ENCODE measurements at regions not wholly inside any gene's neighbourhood (a gene's known extent, or its start where the extent isn't known, plus 50 kb on each side); places are given as distances from the start of the nearest gene placed in this dataset.

DNA sequence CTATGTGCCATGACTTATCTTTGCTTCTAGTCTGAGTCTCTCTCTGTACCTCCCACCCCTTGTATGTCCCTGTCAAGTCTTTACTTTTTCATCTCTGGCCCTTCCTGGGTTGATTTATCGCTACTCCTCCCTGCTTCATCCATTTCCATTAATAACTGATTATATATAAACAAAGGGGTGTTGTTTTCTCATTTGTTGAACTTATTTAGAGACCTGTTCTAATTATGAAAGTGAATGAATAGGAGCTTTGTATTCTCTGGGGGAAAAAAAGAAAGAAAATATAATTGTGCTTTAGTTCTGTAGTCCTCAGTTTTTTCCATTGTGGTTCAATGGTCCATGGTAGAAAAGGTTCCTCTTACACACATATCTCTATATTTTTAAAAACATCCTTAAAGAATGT is 328.9 kb upstream of the PPP2R3A start:
- TF ChIP-seq, protein P1, sequence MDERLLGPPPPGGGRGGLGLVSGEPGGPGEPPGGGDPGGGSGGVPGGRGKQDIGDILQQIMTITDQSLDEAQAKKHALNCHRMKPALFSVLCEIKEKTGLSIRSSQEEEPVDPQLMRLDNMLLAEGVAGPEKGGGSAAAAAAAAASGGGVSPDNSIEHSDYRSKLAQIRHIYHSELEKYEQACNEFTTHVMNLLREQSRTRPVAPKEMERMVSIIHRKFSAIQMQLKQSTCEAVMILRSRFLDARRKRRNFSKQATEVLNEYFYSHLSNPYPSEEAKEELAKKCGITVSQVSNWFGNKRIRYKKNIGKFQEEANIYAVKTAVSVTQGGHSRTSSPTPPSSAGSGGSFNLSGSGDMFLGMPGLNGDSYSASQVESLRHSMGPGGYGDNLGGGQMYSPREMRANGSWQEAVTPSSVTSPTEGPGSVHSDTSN (CRISPR knock-in tag; IDR thresholded peaks at IDR 0.05; ENCODE audit: low read depth): no peak
- TF ChIP-seq, protein P1 (tag; conservative IDR thresholded peaks at IDR 0.05; ENCODE audit: low read depth): peak; percentile 36; the same call in 1 of the 2 replicates
- no peak for TF ChIP-seq EZH2 (IDR thresholded peaks at IDR 0.05; ENCODE audit: borderline replicate concordance, low read depth, low read length)
- Histone ChIP-seq H3K9ac (ENCODE audit: insufficient read depth in 1 of 2, low read depth in 2 of 2, low read length in 2 of 2) (no peak overlapping the region), H4K20me1 (replicated peaks; ENCODE audit: control insufficient read depth, insufficient read depth, low read length) (no peaks in the 10 kb centered on the region), H3K4me3 (no peak overlapping the region), H3K4me1 (replicated peaks in 1 of 2; ENCODE audit: control insufficient read depth in 2 of 2, insufficient read depth in 2 of 2, low read length in 2 of 2) (no peaks in the 10 kb centered on the region), H3K27ac (ENCODE audit: extremely low read depth, low read depth, low read length) (no peak overlapping the region), H3K27me3 (ENCODE audit: control insufficient read depth in 2 of 2, insufficient read depth in 2 of 2, low read length in 2 of 2) (no peaks in the 10 kb centered on the region), H2AFZ (ENCODE audit: low read depth, low read length) (no peak overlapping the region), H3K9me3 (replicated peaks; ENCODE audit: control insufficient read depth, insufficient read depth, low read depth, low read length) (no peaks in the 10 kb centered on the region), H3K4me2 (ENCODE audit: insufficient read depth, low read length) (no peak overlapping the region), H3K36me3 (ENCODE audit: control insufficient read depth, insufficient read depth, low read length) (no peaks in the 10 kb centered on the region), H3K79me2 (ENCODE audit: control insufficient read depth, insufficient read depth, low read length) (no peaks in the 10 kb centered on the region), H3K9me1 (ENCODE audit: control insufficient read depth, insufficient read depth, low read length) (no peaks in the 10 kb centered on the region)
- BruUV-seq (replicated peaks): no TSS peak
- ChIA-PET CTCF (ENCODE audit: low intra/inter-chr PET ratio) (no interaction called here), POLR2A (no interaction called here)
- ATAC-seq (no peak), FAIRE-seq (no peak), DNase-seq (ENCODE audit: extremely low read depth in 1 of 4, low spot score in 3 of 4) (no peak)
- in situ Hi-C loops (cut with MboI) (no loop called here), intact Hi-C loops (cut with micrococcal nuclease) (no loop called here)
- 0% methylated on average over 1 of the region's 1 CpG for WGBS (ENCODE audit: insufficient coverage, low coverage, missing lambda C conversion rate)

DNA sequence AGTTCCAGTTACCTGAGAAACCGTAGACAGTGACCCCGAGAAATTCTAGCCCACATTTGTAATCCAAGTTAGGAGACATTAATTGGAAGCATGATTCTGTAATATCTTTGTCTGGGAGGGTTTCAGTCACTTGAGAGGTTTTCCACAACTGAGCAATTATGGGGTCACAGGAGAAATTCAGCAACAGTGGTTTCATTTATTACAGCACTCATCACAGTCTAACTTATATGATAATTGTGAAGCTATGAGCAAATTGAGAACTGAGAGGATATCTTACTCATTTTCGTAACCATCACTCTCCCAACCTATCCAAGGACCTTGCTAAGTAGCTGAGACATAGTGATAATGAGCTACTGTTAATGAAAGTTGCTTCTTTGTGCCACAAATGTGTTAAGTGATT is 328.5 kb upstream of the PPP2R3A start:
- Histone ChIP-seq H4K20me1 (replicated peaks; ENCODE audit: control insufficient read depth, insufficient read depth, low read length) (no peaks in the 10 kb centered on the region), H2AFZ (ENCODE audit: low read depth, low read length) (no peak overlapping the region), H3K9me3 (replicated peaks; ENCODE audit: control insufficient read depth, insufficient read depth, low read depth, low read length) (no peaks in the 10 kb centered on the region), H3K9ac (ENCODE audit: insufficient read depth in 1 of 2, low read depth in 2 of 2, low read length in 2 of 2) (no peak overlapping the region), H3K4me1 (replicated peaks in 1 of 2; ENCODE audit: control insufficient read depth in 2 of 2, insufficient read depth in 2 of 2, low read length in 2 of 2) (no peaks in the 10 kb centered on the region), H3K36me3 (ENCODE audit: control insufficient read depth, insufficient read depth, low read length) (no peaks in the 10 kb centered on the region), H3K27me3 (ENCODE audit: control insufficient read depth in 2 of 2, insufficient read depth in 2 of 2, low read length in 2 of 2) (no peaks in the 10 kb centered on the region), H3K4me2 (ENCODE audit: insufficient read depth, low read length) (no peak overlapping the region), H3K27ac (ENCODE audit: extremely low read depth, low read depth, low read length) (no peak overlapping the region), H3K9me1 (ENCODE audit: control insufficient read depth, insufficient read depth, low read length) (no peaks in the 10 kb centered on the region), H3K4me3 (no peak overlapping the region), H3K79me2 (ENCODE audit: control insufficient read depth, insufficient read depth, low read length) (no peaks in the 10 kb centered on the region)
- WGBS (ENCODE audit: insufficient coverage, low coverage, missing lambda C conversion rate): 0% methylated on average over 3 of the region's 3 CpGs
- intact Hi-C loops (cut with micrococcal nuclease): no loop called here
- no peak for ATAC-seq
- no peak for FAIRE-seq
- CTCF ChIA-PET (ENCODE audit: low intra/inter-chr PET ratio): no interaction called here
- no peak for TF ChIP-seq ZNF41 (CRISPR knock-in tag; conservative IDR thresholded peaks at IDR 0.05)
- TF ChIP-seq, protein P2, sequence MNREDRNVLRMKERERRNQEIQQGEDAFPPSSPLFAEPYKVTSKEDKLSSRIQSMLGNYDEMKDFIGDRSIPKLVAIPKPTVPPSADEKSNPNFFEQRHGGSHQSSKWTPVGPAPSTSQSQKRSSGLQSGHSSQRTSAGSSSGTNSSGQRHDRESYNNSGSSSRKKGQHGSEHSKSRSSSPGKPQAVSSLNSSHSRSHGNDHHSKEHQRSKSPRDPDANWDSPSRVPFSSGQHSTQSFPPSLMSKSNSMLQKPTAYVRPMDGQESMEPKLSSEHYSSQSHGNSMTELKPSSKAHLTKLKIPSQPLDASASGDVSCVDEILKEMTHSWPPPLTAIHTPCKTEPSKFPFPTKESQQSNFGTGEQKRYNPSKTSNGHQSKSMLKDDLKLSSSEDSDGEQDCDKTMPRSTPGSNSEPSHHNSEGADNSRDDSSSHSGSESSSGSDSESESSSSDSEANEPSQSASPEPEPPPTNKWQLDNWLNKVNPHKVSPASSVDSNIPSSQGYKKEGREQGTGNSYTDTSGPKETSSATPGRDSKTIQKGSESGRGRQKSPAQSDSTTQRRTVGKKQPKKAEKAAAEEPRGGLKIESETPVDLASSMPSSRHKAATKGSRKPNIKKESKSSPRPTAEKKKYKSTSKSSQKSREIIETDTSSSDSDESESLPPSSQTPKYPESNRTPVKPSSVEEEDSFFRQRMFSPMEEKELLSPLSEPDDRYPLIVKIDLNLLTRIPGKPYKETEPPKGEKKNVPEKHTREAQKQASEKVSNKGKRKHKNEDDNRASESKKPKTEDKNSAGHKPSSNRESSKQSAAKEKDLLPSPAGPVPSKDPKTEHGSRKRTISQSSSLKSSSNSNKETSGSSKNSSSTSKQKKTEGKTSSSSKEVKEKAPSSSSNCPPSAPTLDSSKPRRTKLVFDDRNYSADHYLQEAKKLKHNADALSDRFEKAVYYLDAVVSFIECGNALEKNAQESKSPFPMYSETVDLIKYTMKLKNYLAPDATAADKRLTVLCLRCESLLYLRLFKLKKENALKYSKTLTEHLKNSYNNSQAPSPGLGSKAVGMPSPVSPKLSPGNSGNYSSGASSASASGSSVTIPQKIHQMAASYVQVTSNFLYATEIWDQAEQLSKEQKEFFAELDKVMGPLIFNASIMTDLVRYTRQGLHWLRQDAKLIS (CRISPR knock-in tag; IDR thresholded peaks at IDR 0.05): no peak
- TF ChIP-seq, protein P3, sequence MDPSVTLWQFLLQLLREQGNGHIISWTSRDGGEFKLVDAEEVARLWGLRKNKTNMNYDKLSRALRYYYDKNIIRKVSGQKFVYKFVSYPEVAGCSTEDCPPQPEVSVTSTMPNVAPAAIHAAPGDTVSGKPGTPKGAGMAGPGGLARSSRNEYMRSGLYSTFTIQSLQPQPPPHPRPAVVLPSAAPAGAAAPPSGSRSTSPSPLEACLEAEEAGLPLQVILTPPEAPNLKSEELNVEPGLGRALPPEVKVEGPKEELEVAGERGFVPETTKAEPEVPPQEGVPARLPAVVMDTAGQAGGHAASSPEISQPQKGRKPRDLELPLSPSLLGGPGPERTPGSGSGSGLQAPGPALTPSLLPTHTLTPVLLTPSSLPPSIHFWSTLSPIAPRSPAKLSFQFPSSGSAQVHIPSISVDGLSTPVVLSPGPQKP (CRISPR knock-in tag; IDR thresholded peaks at IDR 0.05): no peak
- TF ChIP-seq, protein P4, sequence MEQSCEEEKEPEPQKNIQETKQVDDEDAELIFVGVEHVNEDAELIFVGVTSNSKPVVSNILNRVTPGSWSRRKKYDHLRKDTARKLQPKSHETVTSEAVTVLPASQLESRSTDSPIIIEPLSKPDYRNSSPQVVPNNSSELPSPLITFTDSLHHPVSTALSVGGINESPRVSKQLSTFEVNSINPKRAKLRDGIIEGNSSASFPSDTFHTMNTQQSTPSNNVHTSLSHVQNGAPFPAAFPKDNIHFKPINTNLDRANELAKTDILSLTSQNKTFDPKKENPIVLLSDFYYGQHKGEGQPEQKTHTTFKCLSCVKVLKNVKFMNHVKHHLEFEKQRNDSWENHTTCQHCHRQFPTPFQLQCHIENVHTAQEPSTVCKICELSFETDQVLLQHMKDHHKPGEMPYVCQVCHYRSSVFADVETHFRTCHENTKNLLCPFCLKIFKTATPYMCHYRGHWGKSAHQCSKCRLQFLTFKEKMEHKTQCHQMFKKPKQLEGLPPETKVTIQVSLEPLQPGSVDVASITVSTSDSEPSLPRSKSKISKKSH (CRISPR knock-in tag; IDR thresholded peaks at IDR 0.05): no peak
- BruUV-seq (replicated peaks): no TSS peak
- in situ Hi-C loops (cut with MboI): no loop called here
- POLR2A ChIA-PET: no interaction called here
- DNase-seq (ENCODE audit: extremely low read depth in 1 of 4, low spot score in 3 of 4): no peak

Data from K562 (cell line).